ENCODE measurements at regions not wholly inside any gene's neighbourhood (a gene's known extent, or its start where the extent isn't known, plus 50 kb on each side); places are given as distances from the start of the nearest gene placed in this dataset.

GRCh38 chr1:96207936-96208335 is 513.6 kb upstream of the PTBP2 start:
- TF ChIP-seq, protein P1, sequence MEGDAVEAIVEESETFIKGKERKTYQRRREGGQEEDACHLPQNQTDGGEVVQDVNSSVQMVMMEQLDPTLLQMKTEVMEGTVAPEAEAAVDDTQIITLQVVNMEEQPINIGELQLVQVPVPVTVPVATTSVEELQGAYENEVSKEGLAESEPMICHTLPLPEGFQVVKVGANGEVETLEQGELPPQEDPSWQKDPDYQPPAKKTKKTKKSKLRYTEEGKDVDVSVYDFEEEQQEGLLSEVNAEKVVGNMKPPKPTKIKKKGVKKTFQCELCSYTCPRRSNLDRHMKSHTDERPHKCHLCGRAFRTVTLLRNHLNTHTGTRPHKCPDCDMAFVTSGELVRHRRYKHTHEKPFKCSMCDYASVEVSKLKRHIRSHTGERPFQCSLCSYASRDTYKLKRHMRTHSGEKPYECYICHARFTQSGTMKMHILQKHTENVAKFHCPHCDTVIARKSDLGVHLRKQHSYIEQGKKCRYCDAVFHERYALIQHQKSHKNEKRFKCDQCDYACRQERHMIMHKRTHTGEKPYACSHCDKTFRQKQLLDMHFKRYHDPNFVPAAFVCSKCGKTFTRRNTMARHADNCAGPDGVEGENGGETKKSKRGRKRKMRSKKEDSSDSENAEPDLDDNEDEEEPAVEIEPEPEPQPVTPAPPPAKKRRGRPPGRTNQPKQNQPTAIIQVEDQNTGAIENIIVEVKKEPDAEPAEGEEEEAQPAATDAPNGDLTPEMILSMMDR (conservative IDR thresholded peaks at IDR 0.05; ENCODE audit: low read length), result no peak
- no peak for TF ChIP-seq EZH2phosphoT487 (IDR thresholded peaks at IDR 0.05; ENCODE audit: borderline replicate concordance, low read depth, low read length)

Data from OCI-LY7 (cell line).